Glutamatergic neuron (in vitro differentiated cells): ENCODE measurements at regions not wholly inside any gene's neighbourhood (a gene's known extent, or its start where the extent isn't known, plus 50 kb on each side); places are given as distances from the start of the nearest gene placed in this dataset.

ENCODE experiments used
- DNase-seq: peaks from one replicate; pipeline ENCODE4 v3.0.0; 2022
- H3K27ac Mint-ChIP-seq: one replicate; pipeline ENCODE4 v1.8.0; 2020; ENCODE audit warnings: mild to moderate bottlenecking, mixed read lengths, inconsistent platforms; ENCODE audit not compliant: unreplicated experiment
- H3K27me3 Mint-ChIP-seq: one replicate; pipeline ENCODE4 v1.8.0; 2020; ENCODE audit warnings: mild to moderate bottlenecking, moderate library complexity, mixed read lengths, inconsistent platforms; ENCODE audit not compliant: unreplicated experiment
- H3K36me3 Mint-ChIP-seq: one replicate; pipeline ENCODE4 v1.8.0; 2020; ENCODE audit warnings: mild to moderate bottlenecking, mixed read lengths, inconsistent platforms; ENCODE audit not compliant: unreplicated experiment
- H3K4me1 Mint-ChIP-seq: one replicate; pipeline ENCODE4 v1.8.0; 2020; ENCODE audit warnings: mild to moderate bottlenecking, low read depth, mixed read lengths, inconsistent platforms; ENCODE audit not compliant: unreplicated experiment
- H3K4me3 Mint-ChIP-seq: one replicate; pipeline ENCODE4 v1.8.0; 2020; ENCODE audit warnings: mild to moderate bottlenecking, mixed read lengths, inconsistent platforms; ENCODE audit not compliant: unreplicated experiment
- H3K9me3 Mint-ChIP-seq: one replicate; pipeline ENCODE4 v1.8.0; 2020; ENCODE audit warnings: mild to moderate bottlenecking, moderate library complexity, mixed read lengths, inconsistent platforms; ENCODE audit not compliant: unreplicated experiment
- TF ChIP-seq, protein P1 (sequence below): fragments of 200-600 bp; sonication (generic); IDR thresholded peaks from one replicate; pipeline ENCODE4 v1.5.0; 2021; ENCODE audit not compliant: partially characterized antibody, unreplicated experiment

DNA sequence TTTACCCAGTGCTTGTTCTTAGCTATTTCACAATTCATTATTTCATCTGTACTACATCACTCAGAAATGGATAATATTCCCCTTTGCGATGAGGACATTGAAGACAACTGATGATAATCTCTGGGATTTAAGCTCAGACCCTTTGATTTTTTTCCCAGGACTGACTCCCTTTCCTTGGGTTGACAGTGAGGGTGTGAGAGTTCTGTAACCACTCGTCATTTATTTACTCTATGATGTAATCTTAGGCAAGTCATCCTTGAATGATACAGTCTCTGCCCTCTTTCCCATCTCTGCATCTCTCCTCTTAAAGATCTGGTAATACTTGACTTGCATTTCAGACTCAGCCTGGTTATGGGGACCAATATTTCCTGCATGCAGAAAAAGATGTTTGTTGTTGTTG is 1041.7 kb downstream of the AGBL1 start:
- no peak overlapping the region for H3K4me3 Mint-ChIP-seq
- H3K9me3 Mint-ChIP-seq, result peaks cover 2% of the 10 kb centered on the region
- peaks cover 29% of the 10 kb centered on the region for H3K4me1 Mint-ChIP-seq
- no peaks in the 10 kb centered on the region for H3K36me3 Mint-ChIP-seq
- TF ChIP-seq, protein P1, sequence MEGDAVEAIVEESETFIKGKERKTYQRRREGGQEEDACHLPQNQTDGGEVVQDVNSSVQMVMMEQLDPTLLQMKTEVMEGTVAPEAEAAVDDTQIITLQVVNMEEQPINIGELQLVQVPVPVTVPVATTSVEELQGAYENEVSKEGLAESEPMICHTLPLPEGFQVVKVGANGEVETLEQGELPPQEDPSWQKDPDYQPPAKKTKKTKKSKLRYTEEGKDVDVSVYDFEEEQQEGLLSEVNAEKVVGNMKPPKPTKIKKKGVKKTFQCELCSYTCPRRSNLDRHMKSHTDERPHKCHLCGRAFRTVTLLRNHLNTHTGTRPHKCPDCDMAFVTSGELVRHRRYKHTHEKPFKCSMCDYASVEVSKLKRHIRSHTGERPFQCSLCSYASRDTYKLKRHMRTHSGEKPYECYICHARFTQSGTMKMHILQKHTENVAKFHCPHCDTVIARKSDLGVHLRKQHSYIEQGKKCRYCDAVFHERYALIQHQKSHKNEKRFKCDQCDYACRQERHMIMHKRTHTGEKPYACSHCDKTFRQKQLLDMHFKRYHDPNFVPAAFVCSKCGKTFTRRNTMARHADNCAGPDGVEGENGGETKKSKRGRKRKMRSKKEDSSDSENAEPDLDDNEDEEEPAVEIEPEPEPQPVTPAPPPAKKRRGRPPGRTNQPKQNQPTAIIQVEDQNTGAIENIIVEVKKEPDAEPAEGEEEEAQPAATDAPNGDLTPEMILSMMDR, result no peak
- H3K27ac Mint-ChIP-seq, result no peak overlapping the region
- H3K27me3 Mint-ChIP-seq, result peaks cover 2% of the 10 kb centered on the region
- no peak for DNase-seq

GRCh38 chr15:87120555-87120954 is 1040.9 kb downstream of the AGBL1 start:
- Mint-ChIP-seq H3K4me3 (no peak overlapping the region), H3K27ac (no peak overlapping the region), H3K4me1 (peaks cover 26% of the 10 kb centered on the region), H3K36me3 (no peaks in the 10 kb centered on the region), H3K9me3 (peaks cover 2% of the 10 kb centered on the region), H3K27me3 (peaks cover 2% of the 10 kb centered on the region)
- TF ChIP-seq, protein P1, result no peak
- DNase-seq, result no peak

- TF ChIP-seq, protein P1, result no peak
- no peak for DNase-seq
- H3K27me3 Mint-ChIP-seq, result peaks cover 2% of the 10 kb centered on the region
- H3K4me1 Mint-ChIP-seq, result peaks cover 23% of the 10 kb centered on the region
- H3K9me3 Mint-ChIP-seq, result peaks cover 2% of the 10 kb centered on the region
- H3K4me3 Mint-ChIP-seq, result no peak overlapping the region
- no peaks in the 10 kb centered on the region for H3K36me3 Mint-ChIP-seq
- peak overlapping the region; percentile 73 for H3K27ac Mint-ChIP-seq
Observed at GRCh38 chr15:87118846-87119245, 1039.2 kb downstream of the AGBL1 start.

- peaks cover 23% of the 10 kb centered on the region for H3K4me1 Mint-ChIP-seq
- TF ChIP-seq, protein P1, result no peak
- peak; percentile 34 for DNase-seq
- peaks cover 2% of the 10 kb centered on the region for H3K9me3 Mint-ChIP-seq
- H3K27ac Mint-ChIP-seq, result peak overlapping the region; percentile 73
- H3K4me3 Mint-ChIP-seq, result no peak overlapping the region
- peaks cover 2% of the 10 kb centered on the region for H3K27me3 Mint-ChIP-seq
- H3K36me3 Mint-ChIP-seq, result no peaks in the 10 kb centered on the region
Observed at GRCh38 chr15:87118435-87118834, 1038.8 kb downstream of the AGBL1 start.

GRCh38 chr15:87115795-87116194 is 1036.1 kb downstream of the AGBL1 start:
- Mint-ChIP-seq H3K27ac (no peak overlapping the region), H3K4me1 (peaks cover 36% of the 10 kb centered on the region), H3K27me3 (peaks cover 2% of the 10 kb centered on the region), H3K4me3 (no peak overlapping the region), H3K36me3 (no peaks in the 10 kb centered on the region), H3K9me3 (peaks cover 2% of the 10 kb centered on the region)
- no peak for DNase-seq
- TF ChIP-seq, protein P1, result no peak
